ENCODE measurements at regions not wholly inside any gene's neighbourhood (a gene's known extent, or its start where the extent isn't known, plus 50 kb on each side); places are given as distances from the start of the nearest gene placed in this dataset.

DNA sequence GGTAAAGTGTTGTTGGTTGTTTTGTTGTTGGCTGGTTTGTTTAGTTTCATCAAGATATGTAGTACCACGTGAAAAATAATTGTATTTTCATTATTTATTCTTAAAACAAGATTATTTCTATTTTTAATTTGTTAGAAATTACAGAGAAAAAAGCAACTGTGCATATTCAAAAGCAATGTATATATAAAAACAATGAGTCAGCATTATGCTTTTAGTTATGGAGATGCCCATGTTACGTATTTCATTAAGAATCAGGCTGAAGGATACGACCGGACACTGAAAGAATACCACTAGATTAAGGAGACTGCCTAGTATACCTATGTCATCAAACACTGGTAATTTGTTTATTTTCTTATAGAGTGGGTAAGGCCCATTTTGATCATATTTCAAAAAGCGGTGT lies 1188.4 kb upstream of the NXPH2 start:
- no peak overlapping the region for H3K4me2 ChIP-seq (ENCODE audit: low read length)
- no peaks in the 10 kb centered on the region for H3K9me2 ChIP-seq (ENCODE audit: insufficient read depth, low read length)
- no peak overlapping the region for H3K9ac ChIP-seq (ENCODE audit: low read length)

DNA sequence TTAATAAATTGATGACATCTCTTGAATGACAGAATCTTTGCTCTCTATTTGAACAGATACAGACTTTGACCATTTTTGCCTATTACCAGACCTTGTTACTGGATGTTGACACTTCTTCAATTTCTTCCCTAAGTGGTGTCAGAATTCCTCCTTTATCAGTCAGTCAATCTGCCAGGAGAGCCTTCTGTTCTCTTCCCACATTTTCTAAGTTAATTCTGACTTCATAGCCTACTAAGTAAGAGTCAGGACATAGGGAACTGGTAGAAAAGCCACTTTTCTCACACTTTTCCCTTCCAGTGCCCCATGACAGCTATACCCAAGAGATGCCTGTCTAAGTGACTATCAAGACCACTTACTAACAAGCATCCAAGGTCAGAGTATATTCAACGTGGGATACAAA lies 1187.5 kb upstream of the NXPH2 start:
- no peak overlapping the region for H3K27ac ChIP-seq (ENCODE audit: low read length)
- peak; percentile 83 for TF ChIP-seq EP300 (conservative IDR thresholded peaks at IDR 0.05; ENCODE audit: poor library complexity, severe bottlenecking)
- TF ChIP-seq RAD21 (conservative IDR thresholded peaks at IDR 0.05), result no peak
- H3K9me2 ChIP-seq (ENCODE audit: insufficient read depth, low read length), result no peaks in the 10 kb centered on the region
- H3K9me3 ChIP-seq (ENCODE audit: low read length), result no peaks in the 10 kb centered on the region
- H3K27me3 ChIP-seq (ENCODE audit: insufficient read depth, low read depth, low read length), result no peaks in the 10 kb centered on the region
- H3K4me2 ChIP-seq (ENCODE audit: low read length), result no peak overlapping the region
- H4K20me1 ChIP-seq (ENCODE audit: insufficient read depth), result no peaks in the 10 kb centered on the region
- no peaks in the 10 kb centered on the region for H3F3A ChIP-seq (ENCODE audit: insufficient read depth, low read length, poor library complexity, severe bottlenecking)
- H3K36me3 ChIP-seq (ENCODE audit: insufficient read depth, low read length), result no peaks in the 10 kb centered on the region
- no peak overlapping the region for H3K4me3 ChIP-seq (ENCODE audit: low read length)
- H3K9ac ChIP-seq (ENCODE audit: low read length), result no peak overlapping the region
- no peak overlapping the region for H2AFZ ChIP-seq (ENCODE audit: low read depth, low read length)
- no peaks in the 10 kb centered on the region for H3K79me2 ChIP-seq (replicated peaks; ENCODE audit: insufficient read depth, low read length)

More for the DNA sequence above, 1188.4 kb upstream of the NXPH2 start:
- Histone ChIP-seq H3K27me3 (ENCODE audit: insufficient read depth, low read depth, low read length) (no peaks in the 10 kb centered on the region), H4K20me1 (ENCODE audit: insufficient read depth) (no peaks in the 10 kb centered on the region), H3K27ac (ENCODE audit: low read length) (no peak overlapping the region), H3K79me2 (replicated peaks; ENCODE audit: insufficient read depth, low read length) (no peaks in the 10 kb centered on the region), H3F3A (ENCODE audit: insufficient read depth, low read length, poor library complexity, severe bottlenecking) (no peaks in the 10 kb centered on the region), H3K9me3 (ENCODE audit: low read length) (no peaks in the 10 kb centered on the region), H3K36me3 (ENCODE audit: insufficient read depth, low read length) (no peaks in the 10 kb centered on the region), H2AFZ (ENCODE audit: low read depth, low read length) (no peak overlapping the region), H3K4me3 (ENCODE audit: low read length) (no peak overlapping the region)
- TF ChIP-seq, protein P1, sequence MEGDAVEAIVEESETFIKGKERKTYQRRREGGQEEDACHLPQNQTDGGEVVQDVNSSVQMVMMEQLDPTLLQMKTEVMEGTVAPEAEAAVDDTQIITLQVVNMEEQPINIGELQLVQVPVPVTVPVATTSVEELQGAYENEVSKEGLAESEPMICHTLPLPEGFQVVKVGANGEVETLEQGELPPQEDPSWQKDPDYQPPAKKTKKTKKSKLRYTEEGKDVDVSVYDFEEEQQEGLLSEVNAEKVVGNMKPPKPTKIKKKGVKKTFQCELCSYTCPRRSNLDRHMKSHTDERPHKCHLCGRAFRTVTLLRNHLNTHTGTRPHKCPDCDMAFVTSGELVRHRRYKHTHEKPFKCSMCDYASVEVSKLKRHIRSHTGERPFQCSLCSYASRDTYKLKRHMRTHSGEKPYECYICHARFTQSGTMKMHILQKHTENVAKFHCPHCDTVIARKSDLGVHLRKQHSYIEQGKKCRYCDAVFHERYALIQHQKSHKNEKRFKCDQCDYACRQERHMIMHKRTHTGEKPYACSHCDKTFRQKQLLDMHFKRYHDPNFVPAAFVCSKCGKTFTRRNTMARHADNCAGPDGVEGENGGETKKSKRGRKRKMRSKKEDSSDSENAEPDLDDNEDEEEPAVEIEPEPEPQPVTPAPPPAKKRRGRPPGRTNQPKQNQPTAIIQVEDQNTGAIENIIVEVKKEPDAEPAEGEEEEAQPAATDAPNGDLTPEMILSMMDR (IDR thresholded peaks at IDR 0.05; ENCODE audit: poor library complexity, severe bottlenecking), result no peak
- TF ChIP-seq TAF1 (IDR thresholded peaks at IDR 0.05; ENCODE audit: low read depth), result no peak
- TF ChIP-seq SMC3 (conservative IDR thresholded peaks at IDR 0.05; ENCODE audit: poor library complexity), result no peak
- no peak for TF ChIP-seq EZH2 (IDR thresholded peaks at IDR 0.05; ENCODE audit: borderline replicate concordance, insufficient read depth, low read length, poor library complexity, severe bottlenecking)
- no peak for TF ChIP-seq RAD21 (conservative IDR thresholded peaks at IDR 0.05)
- TF ChIP-seq POLR2AphosphoS5 (IDR thresholded peaks at IDR 0.05), result no peak

DNA sequence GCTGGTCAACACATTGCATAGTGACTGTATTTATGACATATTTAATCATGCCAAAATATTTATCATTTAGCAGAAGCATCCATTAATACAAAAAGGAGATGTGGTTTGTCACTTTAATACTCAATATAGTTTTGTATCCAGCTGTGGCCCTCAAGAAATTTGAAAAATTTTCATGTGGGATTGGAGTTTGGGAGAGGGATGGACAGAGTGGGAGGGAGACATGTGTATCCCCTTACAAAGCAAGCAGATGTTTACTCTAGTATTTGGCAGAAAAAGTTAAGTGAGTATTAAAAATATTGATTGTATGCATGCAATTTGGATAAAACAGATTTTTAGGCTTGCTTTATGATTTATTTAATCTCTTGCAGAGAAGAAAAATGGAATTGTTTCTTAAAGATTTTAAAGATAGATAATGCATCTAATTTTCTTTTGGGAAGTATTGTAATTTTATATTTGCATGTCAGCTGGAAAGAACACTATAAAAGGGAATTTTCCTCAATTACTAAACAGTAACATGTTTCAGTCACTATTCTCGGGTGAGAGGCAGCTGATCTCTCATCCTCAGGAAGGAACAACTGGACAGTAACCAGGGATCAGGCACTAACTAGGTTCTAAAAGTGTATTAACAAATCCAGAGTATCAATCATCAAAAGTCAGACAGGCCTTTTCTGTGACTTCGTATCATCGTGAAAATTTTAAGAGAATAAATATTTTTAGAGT lies 1184.7 kb upstream of the NXPH2 start:
- Histone ChIP-seq H3K4me3 (ENCODE audit: low read length) (no peak overlapping the region), H3K36me3 (ENCODE audit: insufficient read depth, low read length) (no peaks in the 10 kb centered on the region), H3K9me3 (ENCODE audit: low read length) (no peaks in the 10 kb centered on the region), H3K9ac (ENCODE audit: low read length) (no peak overlapping the region), H3F3A (ENCODE audit: insufficient read depth, low read length, poor library complexity, severe bottlenecking) (no peaks in the 10 kb centered on the region), H3K27ac (ENCODE audit: low read length) (no peak overlapping the region), H3K27me3 (ENCODE audit: insufficient read depth, low read depth, low read length) (no peaks in the 10 kb centered on the region), H4K20me1 (ENCODE audit: insufficient read depth) (no peaks in the 10 kb centered on the region), H3K4me2 (ENCODE audit: low read length) (no peak overlapping the region), H3K79me2 (replicated peaks; ENCODE audit: insufficient read depth, low read length) (no peaks in the 10 kb centered on the region), H3K9me2 (ENCODE audit: insufficient read depth, low read length) (no peaks in the 10 kb centered on the region), H2AFZ (ENCODE audit: low read depth, low read length) (no peak overlapping the region)
- no peak for TF ChIP-seq EZH2 (IDR thresholded peaks at IDR 0.05; ENCODE audit: borderline replicate concordance, insufficient read depth, low read length, poor library complexity, severe bottlenecking)
- no peak for TF ChIP-seq EP300 (conservative IDR thresholded peaks at IDR 0.05; ENCODE audit: poor library complexity, severe bottlenecking)
- no peak for TF ChIP-seq TAF1 (IDR thresholded peaks at IDR 0.05; ENCODE audit: low read depth)
- TF ChIP-seq, protein P2, sequence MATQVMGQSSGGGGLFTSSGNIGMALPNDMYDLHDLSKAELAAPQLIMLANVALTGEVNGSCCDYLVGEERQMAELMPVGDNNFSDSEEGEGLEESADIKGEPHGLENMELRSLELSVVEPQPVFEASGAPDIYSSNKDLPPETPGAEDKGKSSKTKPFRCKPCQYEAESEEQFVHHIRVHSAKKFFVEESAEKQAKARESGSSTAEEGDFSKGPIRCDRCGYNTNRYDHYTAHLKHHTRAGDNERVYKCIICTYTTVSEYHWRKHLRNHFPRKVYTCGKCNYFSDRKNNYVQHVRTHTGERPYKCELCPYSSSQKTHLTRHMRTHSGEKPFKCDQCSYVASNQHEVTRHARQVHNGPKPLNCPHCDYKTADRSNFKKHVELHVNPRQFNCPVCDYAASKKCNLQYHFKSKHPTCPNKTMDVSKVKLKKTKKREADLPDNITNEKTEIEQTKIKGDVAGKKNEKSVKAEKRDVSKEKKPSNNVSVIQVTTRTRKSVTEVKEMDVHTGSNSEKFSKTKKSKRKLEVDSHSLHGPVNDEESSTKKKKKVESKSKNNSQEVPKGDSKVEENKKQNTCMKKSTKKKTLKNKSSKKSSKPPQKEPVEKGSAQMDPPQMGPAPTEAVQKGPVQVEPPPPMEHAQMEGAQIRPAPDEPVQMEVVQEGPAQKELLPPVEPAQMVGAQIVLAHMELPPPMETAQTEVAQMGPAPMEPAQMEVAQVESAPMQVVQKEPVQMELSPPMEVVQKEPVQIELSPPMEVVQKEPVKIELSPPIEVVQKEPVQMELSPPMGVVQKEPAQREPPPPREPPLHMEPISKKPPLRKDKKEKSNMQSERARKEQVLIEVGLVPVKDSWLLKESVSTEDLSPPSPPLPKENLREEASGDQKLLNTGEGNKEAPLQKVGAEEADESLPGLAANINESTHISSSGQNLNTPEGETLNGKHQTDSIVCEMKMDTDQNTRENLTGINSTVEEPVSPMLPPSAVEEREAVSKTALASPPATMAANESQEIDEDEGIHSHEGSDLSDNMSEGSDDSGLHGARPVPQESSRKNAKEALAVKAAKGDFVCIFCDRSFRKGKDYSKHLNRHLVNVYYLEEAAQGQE (IDR thresholded peaks at IDR 0.05; ENCODE audit: borderline replicate concordance), result no peak
- no peak for TF ChIP-seq RAD21 (conservative IDR thresholded peaks at IDR 0.05)
- TF ChIP-seq MXI1 (conservative IDR thresholded peaks at IDR 0.05; ENCODE audit: poor library complexity, severe bottlenecking), result no peak
- TF ChIP-seq, protein P1 (IDR thresholded peaks at IDR 0.05; ENCODE audit: poor library complexity, severe bottlenecking), result no peak
- TF ChIP-seq POLR2AphosphoS5 (IDR thresholded peaks at IDR 0.05), result no peak
- no peak for TF ChIP-seq SMC3 (conservative IDR thresholded peaks at IDR 0.05; ENCODE audit: poor library complexity)
